ENCODE measurements at regions not wholly inside any gene's neighbourhood (a gene's known extent, or its start where the extent isn't known, plus 50 kb on each side); places are given as distances from the start of the nearest gene placed in this dataset.

- no peak for TF ChIP-seq ZNF462 (CRISPR knock-in tag; IDR thresholded peaks at IDR 0.05)
Measured at GRCh38 chr2:144745424-144745823, 225.5 kb upstream of the ZEB2 start (continued).

- Mint-ChIP-seq H3K36me3 (ENCODE audit: low read depth) (no peaks in the 10 kb centered on the region), H3K27me3 (ENCODE audit: insufficient read depth, low read depth, poor library complexity) (no peaks in the 10 kb centered on the region), H3K4me3 (no peak overlapping the region), H3K27ac (no peak overlapping the region), H3K4me1 (no peaks in the 10 kb centered on the region), H3K9me3 (0 out of 3 replicates have a peak, but pooled peaks cover 4% of the 10 kb centered on the region)
- Histone ChIP-seq H3K27me3 (ENCODE audit: insufficient read depth) (no peaks in the 10 kb centered on the region), H4K20me1 (replicated peaks; ENCODE audit: insufficient read depth) (no peaks in the 10 kb centered on the region), H3K27ac (ENCODE audit: low read depth) (no peak overlapping the region), H3K4me1 (ENCODE audit: insufficient read depth) (no peaks in the 10 kb centered on the region), H3K4me3 (no peak overlapping the region), H3K9me2 (ENCODE audit: insufficient read depth) (peaks cover 3% of the 10 kb centered on the region; the same call in 1 of the 2 replicates), H3K79me2 (replicated peaks; ENCODE audit: insufficient read depth) (no peaks in the 10 kb centered on the region), H3F3A (replicated peaks; ENCODE audit: low read depth) (no peaks in the 10 kb centered on the region), H2AFZ (no peak overlapping the region), H3K36me3 (ENCODE audit: insufficient read depth) (no peaks in the 10 kb centered on the region), H3K4me2 (no peak overlapping the region)
- ATAC-seq, result no peak
- TF ChIP-seq EZH2 (IDR thresholded peaks at IDR 0.05; ENCODE audit: low read depth, unreplicated experiment) (no peak), CTCF (conservative IDR thresholded peaks at IDR 0.05; ENCODE audit: low read depth in 2 of 2) (no peak)
- DNase-seq (ENCODE audit: low spot score), result no peak
Measured at GRCh38 chr2:144738749-144739148, 218.8 kb upstream of the ZEB2 start.

Data from GM23338 (cell line).